DMS 273 (cell line): ENCODE measurements at regions not wholly inside any gene's neighbourhood (a gene's known extent, or its start where the extent isn't known, plus 50 kb on each side); places are given as distances from the start of the nearest gene placed in this dataset.

Experiments used
- DNase-seq: peaks from one replicate; lab custom pipeline; 2025; ENCODE audit not compliant: unreplicated experiment; lab: John Stamatoyannopoulos, UW

DNA sequence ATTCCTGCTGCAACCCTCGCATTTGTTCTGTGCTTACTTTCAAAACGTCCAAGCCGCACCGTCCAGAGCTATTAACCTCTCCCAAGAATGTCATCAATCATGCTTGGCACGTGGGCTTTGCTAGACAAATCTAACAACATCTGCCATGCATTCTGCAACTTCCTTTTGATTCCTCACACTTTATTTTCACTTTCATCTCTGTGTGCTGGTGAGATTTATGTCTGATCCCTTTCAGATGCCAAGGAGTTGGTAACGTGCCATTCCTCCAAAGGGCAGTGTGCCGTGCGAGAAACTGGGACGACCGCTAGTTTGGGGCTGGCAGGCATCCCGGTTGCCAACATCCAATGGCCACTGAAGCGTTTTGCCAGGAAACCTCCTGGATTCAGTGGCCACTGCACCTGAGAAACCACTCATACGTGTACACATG is 230.0 kb upstream of the PARD3B start:
- peak; percentile 57 for DNase-seq

DNA sequence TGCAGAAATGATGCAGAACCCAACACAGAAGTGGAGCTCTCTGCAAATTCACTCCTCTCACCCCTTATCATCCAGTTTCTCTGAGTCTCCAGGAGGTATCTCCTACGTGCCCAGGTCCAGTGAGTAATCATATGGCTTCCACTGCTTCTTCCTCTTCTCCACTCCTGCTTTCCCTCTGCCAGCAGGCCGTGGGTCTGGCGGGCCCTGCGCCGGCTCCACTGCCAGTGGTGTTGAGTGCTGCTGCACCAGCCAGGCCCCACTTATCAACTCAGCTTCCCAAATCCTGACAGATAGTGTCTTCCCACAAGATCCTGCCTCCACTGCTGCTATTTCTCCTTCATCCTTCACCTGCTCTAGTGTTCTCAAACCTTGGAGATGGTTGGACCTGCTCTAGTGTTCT is 227.6 kb upstream of the PARD3B start:
- no peak for DNase-seq

DNA sequence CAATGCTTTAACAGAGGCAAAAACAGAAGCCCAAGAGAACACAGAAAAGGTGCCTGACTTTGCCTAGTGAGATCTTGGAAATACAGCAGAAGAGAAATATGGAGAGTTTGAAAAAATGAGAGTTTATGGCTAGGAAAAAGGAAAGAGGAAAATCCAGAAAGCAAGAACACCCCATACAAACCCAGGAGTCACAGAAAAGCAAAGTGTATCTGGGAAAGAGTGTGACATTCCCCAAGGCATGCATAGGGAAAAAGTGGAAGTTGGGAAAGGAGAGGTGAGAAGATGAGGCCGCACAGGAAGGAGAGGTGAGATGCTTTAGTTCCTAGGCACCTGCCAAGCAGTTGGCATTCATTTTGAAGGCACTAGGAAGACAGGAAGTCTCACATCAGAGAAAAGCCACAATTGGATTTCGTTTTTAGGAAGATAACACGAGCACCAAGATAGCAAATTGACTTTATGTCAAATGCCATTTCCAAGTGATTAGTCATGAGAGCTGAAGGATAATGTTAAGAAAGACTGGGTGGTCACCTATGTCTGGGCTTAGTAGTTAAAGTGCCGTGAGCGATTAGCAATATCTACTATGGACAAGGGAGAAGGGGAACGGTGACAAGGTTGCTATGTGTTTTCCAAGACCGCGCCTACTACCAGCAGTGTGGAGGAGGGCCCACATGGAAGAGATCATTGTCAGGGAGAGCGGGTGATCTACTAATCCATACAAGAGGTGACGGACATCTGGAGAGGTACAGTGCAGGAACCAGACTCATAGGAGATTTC is 224.1 kb upstream of the PARD3B start:
- no peak for DNase-seq

DNA sequence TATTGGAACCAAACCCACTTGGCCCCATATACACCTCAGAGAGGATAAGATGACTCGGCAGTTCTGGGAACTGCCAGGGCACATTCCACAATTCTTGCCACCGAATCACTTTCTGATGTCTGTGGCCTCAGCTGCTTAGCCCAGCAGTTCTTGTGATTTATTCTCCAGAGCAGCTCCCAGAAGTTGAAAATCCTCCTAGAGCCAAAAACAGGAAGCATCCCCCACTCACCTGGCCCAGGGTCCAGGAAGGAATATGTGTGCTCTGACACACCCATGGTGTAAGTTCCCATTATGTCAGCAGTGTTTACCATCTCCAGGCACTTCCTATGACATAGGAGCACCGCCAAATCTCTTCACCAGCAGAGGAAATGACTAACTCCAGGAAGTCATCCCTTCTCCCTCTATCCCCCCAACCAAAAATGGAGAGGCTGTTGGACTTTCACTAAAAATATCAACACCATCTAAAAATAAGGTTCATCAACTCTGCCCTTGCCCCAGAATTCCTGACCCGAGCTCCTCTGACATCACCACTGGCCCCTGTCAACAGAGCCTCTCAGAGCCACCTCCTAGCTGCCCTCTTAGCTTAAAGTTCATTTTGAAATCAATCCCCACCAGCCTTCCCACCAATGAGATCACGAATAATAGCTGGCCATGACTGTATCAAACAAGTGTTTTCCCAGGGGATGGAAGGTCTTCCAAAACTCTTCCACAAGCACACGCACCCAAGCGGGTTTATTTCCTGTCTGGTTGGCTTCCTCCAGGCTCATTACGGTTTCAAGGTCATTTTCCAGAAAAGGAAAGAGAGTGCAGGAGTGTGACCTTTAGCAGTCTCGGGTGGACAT is 223.1 kb upstream of the PARD3B start:
- DNase-seq: no peak

DNA sequence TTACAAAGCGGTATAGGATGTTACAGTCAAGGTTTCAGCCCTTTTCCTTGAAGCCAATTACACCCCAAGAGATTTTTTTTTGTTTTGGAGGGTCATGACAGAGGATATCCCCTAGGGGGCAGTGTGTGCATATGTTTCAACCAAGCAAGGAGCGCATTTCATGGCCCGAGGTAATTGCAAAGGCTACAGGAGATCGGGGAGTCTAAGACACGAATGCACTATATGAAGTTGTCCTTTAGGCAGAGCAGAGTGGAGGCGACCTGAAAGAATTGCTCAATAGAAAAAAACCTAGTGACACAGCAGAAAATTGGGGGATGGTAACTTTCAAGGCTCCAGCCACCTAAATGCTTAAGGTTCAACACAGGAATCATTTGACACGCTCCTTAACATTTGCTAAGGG is 219.8 kb upstream of the PARD3B start:
- DNase-seq: peak; percentile 84

DNA sequence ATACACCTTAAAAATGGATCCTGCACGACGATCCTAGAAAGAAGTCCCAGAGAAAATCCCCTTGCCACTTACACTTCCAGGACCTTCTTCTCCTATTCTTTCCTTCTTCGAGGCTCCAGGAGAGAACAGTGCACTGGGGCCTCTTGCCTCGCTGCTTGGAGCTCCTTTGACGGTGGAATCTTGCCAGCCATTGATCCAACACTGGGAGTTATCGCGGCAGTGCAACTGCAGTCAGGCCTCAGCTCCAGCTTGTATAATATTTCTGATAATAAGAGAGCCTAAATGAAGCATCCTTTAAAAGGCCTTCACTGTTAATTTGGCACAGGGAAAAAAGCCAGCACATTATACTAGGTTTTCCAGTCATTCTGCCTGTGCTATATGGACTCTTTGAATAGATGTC is 216.9 kb upstream of the PARD3B start:
- no peak for DNase-seq

DNA sequence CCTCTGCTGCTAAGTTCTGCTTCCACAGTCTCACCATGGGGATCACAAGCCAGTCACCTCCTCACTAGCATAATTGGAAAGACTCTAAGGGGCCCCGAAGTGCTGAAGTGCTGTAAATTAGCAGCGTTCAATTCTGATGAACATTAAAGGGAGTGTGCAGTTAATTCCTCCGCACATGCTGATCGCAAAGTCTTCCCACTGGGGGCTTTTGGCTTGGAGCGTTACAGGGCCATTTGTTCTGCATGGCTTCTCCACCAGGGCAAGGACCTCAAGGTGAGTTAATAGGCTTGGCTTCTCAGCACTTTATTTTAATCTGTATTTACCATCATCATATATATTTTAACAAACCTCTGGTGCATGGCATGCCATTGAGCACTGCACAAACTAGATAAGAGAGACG is 216.3 kb upstream of the PARD3B start:
- no peak for DNase-seq

DNA sequence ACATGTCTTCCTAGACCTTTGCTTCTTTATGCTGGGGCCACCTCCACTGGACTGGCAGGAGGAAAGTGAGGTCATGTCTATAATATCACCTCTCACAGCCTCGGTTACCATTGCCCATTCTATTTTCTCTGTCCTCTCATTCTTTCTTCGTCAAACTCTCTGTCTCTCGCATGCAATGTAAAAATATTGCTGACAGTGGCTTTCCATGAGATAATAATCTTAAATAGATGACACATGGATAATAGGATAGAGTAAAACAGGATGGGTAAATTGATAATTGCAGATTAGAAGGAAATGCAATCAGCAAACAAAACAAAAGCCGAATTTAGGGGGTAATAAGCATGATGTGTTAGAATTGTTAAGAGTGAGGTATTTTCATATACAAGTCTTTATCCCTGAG is 215.7 kb upstream of the PARD3B start:
- DNase-seq: no peak

DNA sequence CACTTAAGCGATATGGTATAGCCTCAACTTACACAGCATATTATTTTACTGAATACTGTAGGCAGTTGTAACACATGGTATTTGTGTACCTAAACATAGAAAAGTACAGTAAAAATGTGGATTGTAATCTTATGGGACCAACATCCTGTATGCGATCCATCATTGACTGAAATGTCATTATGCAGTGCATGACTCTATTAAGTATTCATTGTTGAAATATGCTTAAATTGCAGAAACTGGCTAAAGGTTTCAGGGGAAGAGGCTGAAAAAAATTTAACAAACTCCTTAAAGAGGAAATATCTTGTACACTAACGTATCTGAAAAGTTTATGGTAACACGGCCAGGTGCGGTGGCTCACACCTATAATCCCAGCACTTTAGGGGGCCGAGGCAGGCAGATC is 214.1 kb upstream of the PARD3B start:
- no peak for DNase-seq

DNA sequence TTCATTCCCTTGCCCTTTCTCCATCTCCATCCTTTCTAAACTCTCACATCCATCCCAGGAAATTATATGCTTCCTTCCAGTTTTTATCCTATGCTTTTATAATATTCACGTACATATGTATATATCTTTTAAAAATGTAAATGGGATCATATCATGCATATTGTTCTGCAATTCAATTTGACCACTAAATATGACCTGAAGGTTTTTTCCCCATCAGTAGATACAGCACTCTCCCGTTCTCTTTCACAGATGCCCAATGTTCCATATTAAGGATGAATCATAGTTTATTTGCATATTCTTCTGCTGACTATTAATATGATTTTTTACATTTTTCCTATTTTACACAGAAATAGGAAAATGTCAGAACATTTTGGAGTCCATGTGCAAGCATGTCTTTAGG is 213.3 kb upstream of the PARD3B start:
- DNase-seq: no peak

DNA sequence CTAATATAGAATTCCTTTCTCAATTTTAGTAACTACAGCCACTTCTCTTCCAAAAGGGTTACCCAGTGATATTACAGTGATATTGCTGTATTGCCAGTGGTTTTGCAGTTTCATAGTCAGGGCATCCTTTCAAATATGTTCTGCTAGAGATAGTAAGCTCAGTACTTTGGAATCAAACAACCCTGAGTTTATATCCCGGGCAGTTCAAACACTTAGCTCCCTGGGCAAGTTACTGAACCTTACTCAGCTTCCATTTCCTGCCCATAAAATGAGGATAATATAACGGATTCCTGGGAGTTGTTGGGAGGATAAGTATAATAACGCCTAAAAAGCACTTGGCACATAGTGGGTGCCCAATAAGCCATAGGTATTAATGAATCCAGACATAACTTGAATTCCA is 212.6 kb upstream of the PARD3B start:
- no peak for DNase-seq

DNA sequence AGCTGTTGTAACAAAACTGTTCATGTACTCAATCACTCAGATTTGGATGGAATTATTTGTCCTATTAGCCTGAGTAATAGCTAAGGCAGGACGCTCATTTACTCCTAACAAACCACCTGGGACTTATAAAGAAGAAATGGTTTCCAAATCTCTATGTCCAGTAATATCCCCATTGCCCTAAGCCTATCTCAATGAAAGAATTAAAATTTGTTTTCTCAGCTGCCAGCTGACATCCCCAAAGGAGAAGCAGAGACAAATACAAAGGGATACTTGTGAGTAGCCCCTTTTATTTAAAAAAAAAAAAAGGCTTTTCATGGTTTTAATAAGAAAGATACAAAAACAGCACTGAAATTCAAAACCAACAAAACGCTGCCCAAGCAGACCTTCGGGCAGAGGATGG is 211.4 kb upstream of the PARD3B start:
- DNase-seq: no peak

DNA sequence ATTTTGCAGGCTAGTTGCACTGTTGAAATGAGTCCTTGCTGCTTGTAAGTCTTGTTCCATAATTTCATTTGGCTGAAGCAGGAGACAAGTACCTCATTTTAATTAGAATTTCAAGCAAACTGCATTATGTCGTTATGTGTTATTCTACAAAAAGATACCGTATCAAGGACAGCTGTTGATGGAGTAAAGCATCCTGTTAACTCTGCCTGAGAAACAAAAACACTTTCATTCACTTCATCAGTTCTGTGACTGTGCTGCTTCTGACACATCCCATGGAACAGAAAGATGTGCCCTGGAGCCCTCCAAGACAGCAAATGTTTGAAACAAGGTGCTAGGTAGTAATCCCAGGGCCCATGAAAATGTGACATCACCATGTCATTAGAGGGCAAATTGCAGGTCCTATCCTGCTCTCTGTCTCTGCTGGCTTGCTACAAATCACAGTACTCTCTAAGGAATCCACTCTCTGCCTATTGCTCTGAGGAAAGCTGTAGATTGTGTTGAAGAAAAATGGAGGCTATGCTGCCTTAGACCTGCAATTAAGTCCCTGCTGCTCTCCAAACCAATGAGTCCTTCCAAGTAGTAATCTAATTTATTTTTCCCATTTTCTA is 209.7 kb upstream of the PARD3B start:
- DNase-seq: no peak

DNA sequence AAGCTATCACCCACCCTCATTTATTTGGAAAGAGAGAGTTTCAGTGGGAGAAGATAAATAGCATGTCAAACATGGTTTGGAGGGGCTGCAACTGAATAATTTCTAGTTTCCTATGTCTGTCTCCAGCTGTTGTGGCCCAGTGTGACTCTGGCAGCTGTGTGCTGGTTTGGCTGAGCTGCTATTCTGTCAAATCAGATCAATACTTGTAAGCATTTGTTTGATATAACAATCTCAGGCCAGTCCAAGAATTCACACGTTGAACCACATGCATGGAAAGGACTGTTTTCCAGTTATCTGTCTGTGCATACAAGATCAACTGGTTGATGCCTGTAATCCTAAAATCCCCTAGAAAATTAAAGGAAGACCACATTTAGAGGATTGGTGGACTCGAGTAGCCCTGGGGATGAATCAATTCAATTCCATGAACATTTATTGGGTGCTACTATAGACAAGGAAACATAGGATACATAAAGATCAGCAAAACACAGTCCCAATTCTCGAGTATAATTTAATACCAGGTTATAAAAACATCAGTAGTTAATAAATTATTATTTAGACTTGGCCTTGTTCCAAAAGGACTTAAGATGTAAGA is 209.0 kb upstream of the PARD3B start:
- no peak for DNase-seq

DNA sequence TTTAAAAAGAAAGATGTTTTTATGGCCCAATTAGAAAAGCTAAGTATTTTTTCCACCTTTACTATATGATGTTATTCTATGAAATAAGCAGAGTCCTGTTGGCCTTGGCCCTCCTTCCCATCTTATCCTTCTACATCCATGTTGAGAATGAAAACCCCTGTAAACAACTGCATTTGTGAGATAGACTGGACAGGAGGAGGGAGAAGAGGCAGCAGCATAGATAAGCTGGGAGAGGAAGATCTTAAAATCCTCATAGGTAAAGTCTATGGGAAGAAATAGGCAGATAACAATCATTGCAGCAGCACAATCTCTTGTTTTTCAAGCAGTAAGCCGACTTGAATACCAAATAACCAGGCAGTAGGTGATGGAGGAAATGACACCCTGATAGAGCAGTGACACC is 207.6 kb upstream of the PARD3B start:
- DNase-seq: no peak

DNA sequence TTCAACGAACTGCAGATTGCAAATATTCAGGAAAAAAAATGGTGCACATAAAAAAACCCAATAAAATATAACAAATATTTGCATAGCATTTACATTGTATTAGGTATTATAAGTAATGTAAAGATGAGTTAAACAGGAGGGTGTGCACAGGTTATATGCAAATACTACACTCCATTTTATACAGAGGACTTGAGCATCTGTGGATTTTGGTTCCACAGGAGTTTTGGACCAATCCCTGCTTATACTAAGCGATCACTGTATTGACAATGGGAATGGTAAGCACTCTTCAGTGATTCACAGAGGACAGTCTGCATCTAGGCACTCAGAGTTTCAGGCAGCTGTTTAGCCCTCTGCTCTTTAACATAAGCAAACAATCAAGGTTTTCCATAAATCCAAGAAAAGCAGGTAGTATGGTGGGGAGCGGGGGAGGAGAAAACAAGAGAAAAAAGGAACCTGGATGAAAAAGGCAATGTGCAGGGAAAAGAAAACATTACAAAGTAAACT is 206.0 kb upstream of the PARD3B start:
- DNase-seq: no peak

DNA sequence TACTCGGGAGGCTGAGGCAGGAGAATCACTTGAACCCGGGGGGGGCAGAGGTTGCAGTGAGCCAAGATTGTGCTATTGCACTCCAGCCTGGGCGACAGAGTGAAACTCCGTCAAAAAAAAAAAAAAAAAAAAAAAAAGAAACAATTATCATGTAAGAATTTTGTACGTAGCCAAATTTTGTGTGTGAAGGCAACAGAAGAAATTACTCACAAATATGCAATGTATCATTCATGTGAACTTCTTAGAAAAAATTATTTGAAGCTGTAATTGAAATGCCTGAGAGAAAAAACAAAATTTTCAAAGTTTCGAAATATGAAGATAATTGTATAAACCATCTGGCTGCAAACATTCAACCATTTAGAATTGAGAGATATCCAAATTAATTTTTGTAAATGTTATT is 204.8 kb upstream of the PARD3B start:
- no peak for DNase-seq

DNA sequence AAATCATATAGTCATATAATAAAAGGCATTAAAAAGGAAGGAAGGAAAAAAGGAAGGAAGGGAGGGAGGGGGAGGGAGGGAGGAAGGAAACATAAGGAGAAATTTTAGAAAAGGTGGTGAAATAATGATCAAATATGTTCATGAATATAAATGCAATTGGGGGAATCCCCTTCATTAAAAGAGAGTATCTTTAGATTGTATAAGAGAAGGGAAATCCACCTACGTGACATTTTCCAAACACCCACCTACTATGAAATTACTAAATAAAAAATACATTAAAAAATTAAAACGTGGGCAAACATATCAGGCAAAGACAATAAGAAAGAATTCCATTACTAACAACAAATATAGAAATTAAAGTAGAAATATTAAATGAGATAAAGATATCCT is 203.4 kb upstream of the PARD3B start:
- no peak for DNase-seq

DNA sequence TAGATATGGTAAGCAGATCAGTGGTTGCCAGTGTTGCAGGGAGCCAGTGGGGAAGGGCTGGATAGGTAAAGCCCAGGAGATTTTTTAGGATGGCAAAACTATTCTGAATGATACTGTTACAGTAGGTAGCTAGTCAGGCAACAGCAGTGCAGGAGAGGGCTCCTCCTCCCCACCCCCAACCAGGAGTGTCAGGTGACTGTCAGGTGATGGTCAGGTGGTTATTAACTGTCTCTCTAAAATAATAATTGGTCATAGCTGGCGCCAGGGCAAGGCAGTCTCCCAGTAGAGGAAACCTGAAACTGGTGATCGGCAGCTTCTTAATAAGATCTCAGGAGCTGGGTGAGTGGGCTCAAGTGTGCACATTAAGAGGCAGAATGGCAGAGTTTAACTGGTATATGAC is 201.6 kb upstream of the PARD3B start:
- DNase-seq: no peak

DNA sequence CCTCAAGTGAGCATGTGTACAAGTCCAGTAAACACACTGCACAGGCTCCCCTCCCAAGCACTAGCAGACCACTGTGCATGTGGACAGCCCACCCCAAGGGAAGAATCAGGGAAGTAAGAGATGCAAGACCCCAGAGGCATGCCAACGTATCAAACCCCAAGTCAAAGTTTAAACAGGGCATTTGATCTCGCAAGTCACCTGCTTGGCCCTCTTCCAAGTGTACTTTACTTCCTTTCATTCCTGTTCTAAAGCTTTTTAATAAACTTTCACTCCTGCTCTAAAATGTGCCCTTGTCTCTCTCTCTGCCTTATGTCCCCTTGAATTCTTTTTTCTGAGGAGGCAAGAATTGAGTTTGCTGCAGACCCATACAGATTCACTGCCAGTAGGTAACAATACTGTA is 201.2 kb upstream of the PARD3B start:
- no peak for DNase-seq

DNA sequence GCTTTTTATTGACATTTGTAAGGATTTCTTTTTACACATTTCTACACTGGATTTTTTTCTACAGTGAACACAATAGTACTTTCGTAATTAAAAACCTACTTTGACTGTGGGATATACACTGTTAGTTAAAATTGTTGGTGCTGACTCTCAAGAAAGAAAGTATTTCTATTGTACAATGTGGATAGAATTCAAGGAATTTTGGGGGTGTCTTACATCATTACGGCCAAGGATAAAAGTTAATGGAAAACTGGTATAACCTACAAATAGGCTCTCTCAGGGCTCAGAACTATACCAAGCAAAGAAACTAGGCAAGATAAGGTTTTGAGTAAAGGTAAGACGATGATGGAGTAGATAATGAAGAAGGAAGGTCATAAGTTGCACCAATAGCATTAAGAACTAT is 198.4 kb upstream of the PARD3B start:
- no peak for DNase-seq

DNA sequence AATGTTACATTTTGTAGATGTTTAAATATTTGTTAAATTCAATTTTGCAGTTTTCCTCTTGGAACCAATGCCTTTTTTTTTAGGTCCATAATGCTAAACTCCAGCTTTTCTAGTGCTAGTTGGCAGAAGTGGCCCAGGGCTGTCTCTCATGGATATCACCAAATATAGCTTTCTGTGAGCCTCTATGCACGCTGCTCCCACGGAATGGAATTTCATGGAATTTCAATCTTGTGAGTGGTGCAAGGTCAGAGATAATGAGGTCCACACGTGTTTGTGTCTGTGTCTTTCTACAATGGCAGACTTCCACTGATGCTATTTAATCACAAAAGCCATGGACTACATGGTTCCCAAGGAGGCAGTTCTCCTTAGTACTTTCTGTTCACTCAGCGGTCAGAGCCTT is 191.5 kb upstream of the PARD3B start:
- no peak for DNase-seq
